HCT116 (cell line): ENCODE measurements at regions not wholly inside any gene's neighbourhood (a gene's known extent, or its start where the extent isn't known, plus 50 kb on each side); places are given as distances from the start of the nearest gene placed in this dataset.

Source experiments
- ATAC-seq: fragments of 200-7000 bp; cut with Tn5 transposase; 2 replicates; pipeline ENCODE4 v1.9.1; 2020; ENCODE audit warnings: mild to moderate bottlenecking, moderate library complexity
- BruUV-seq: library from RNA; stranded (reverse); fragments of 400-500 nt; replicated peaks from 2 replicates; lab custom pipeline; 2021; lab: Mats Ljungman, UMichigan
- CTCF ChIA-PET: fragments of 300-600 bp; sonication (Branson Sonifier 250); formaldehyde crosslinking; loops from one replicate; lab custom pipeline; 2021; ENCODE audit warnings: antibody characterized with exemption; lab: Charles Lee
- POLR2A ChIA-PET: fragments of 300-600, 350-600 bp; sonication (Branson Sonifier 250); formaldehyde crosslinking; loops from one replicate; lab custom pipeline; 2021; ENCODE audit warnings: antibody characterized with exemption; lab: Charles Lee
- RAD21 ChIA-PET, 2 experiments: fragments of 300-600 bp; sonication (Branson Sonifier 250); formaldehyde crosslinking; loops; one replicate each; lab custom pipeline; 2023; ENCODE audit warnings: low total read pairs in 2 of 2; ENCODE audit not compliant: uncharacterized antibody in 2 of 2, unreplicated experiment in 2 of 2, low non-redundant PET in 1 of 2; lab: Charles Lee
- DNase-seq: peaks from one replicate; pipeline ENCODE4 v3.0.0-alpha.2; 2010; ENCODE audit warnings: low read depth, low spot score
- H2AFZ ChIP-seq: fragments of 200-600 bp; shearing (Covaris generic), sonication (generic); 2 replicates; pipeline ENCODE4 v1.6.1; 2017; ENCODE audit warnings: low read depth, mixed run types, mixed read lengths, antibody characterized with exemption, low read length; ENCODE audit not compliant: poor library complexity, severe bottlenecking
- H3K27ac ChIP-seq: 2 replicates; pipeline ENCODE4 v1.5.1; 2012; ENCODE audit warnings: low read depth, low read length
- H3K27me3 ChIP-seq: fragments of 200-600 bp; sonication (generic); 2 replicates; pipeline ENCODE4 v1.6.1; 2016; ENCODE audit warnings: mixed run types, low read length, mixed read lengths; ENCODE audit not compliant: insufficient read depth
- H3K36me3 ChIP-seq, 2 experiments: fragments of 200-500 bp in 1 of 2; fragments of 200-600 bp in 1 of 2; sonication (Bioruptor generic) in 1 of 2; sonication (generic) in 1 of 2; 2 replicates each; pipeline versions ENCODE4 v1.5.1 to v1.6.1; 2014 to 2016; ENCODE audit warnings: low read length in 2 of 2, inconsistent platforms in 1 of 2, mixed read lengths in 1 of 2, mixed run types in 1 of 2; ENCODE audit not compliant: insufficient read depth in 2 of 2, control insufficient read depth in 1 of 2
- H3K4me1 ChIP-seq, 2 experiments: fragments of 200-600 bp in 1 of 2; sonication (generic) in 1 of 2; 2 replicates each; pipeline versions ENCODE4 v1.5.1 to v1.6.1; 2012 to 2017; ENCODE audit warnings: low read length in 2 of 2, inconsistent platforms in 1 of 2, mild to moderate bottlenecking in 1 of 2, mixed read lengths in 1 of 2, mixed run types in 1 of 2, moderate library complexity in 1 of 2; ENCODE audit not compliant: insufficient read depth in 2 of 2, control insufficient read depth in 1 of 2
- H3K4me2 ChIP-seq: fragments of 200-600 bp; sonication (generic); 2 replicates; pipeline ENCODE4 v1.6.1; 2017; ENCODE audit warnings: mixed run types, low read length, mixed read lengths
- H3K4me3 ChIP-seq, 2 experiments: fragments of 200-600 bp in 1 of 2; sonication (generic) in 1 of 2; replicated peaks in 1 of 2; 2 replicates each; pipeline ENCODE4 v1.5.1; 2011 to 2016; ENCODE audit warnings: low read length in 2 of 2, control low read depth in 1 of 2, low read depth in 1 of 2, mild to moderate bottlenecking in 1 of 2, mixed read lengths in 1 of 2, mixed run types in 1 of 2
- H3K79me2 ChIP-seq: fragments of 200-600 bp; sonication (generic); 2 replicates; pipeline ENCODE4 v1.6.1; 2017; ENCODE audit warnings: mild to moderate bottlenecking, mixed run types, low read length, moderate library complexity, mixed read lengths; ENCODE audit not compliant: insufficient read depth
- H3K9ac ChIP-seq: fragments of 200-600 bp; sonication (generic); 2 replicates; pipeline ENCODE4 v1.6.1; 2016; ENCODE audit warnings: low read length, mixed read lengths
- H3K9me2 ChIP-seq: fragments of 200-600 bp; sonication (generic), shearing (Covaris generic); 2 replicates; pipeline ENCODE4 v1.6.1; 2017; ENCODE audit warnings: mixed run types, mild to moderate bottlenecking, moderate library complexity; ENCODE audit not compliant: insufficient read depth
- H3K9me3 ChIP-seq, 2 experiments: fragments of 200-500 bp in 1 of 2; fragments of 200-600 bp in 1 of 2; sonication (Bioruptor generic) in 1 of 2; sonication (generic) in 1 of 2; 2 replicates each; pipeline ENCODE4 v1.6.1; 2014 to 2017; ENCODE audit warnings: low read length in 2 of 2, mixed read lengths in 2 of 2, inconsistent platforms in 1 of 2, low read depth in 1 of 2, mild to moderate bottlenecking in 1 of 2, mixed run types in 1 of 2, moderate library complexity in 1 of 2; ENCODE audit not compliant: control insufficient read depth in 1 of 2, insufficient read depth in 1 of 2
- H4K20me1 ChIP-seq: fragments of 200-600 bp; sonication (generic), shearing (Covaris generic); 2 replicates; pipeline ENCODE4 v1.6.1; 2017; ENCODE audit warnings: mixed run types, mild to moderate bottlenecking, moderate library complexity; ENCODE audit not compliant: insufficient read depth
- ATF3 ChIP-seq: IDR thresholded peaks from 2 replicates; pipeline ENCODE4 v1.6.1; 2012
- CBX3 ChIP-seq: IDR thresholded peaks from 2 replicates; pipeline ENCODE4 v1.6.1; 2012; ENCODE audit warnings: low read depth
- CEBPB ChIP-seq: IDR thresholded peaks from 2 replicates; pipeline ENCODE4 v1.6.1; 2012; ENCODE audit warnings: low read depth
- CTCF ChIP-seq, 3 experiments: fragments of 200-600 bp in 1 of 3; sonication (generic) in 1 of 3; IDR thresholded peaks in 2 of 3; conservative IDR thresholded peaks in 1 of 3; 2 replicates each; pipeline ENCODE4 v1.5.1; 2012 to 2017; ENCODE audit warnings: low read depth in 2 of 3, low read length in 2 of 3, antibody characterized with exemption in 1 of 3, borderline replicate concordance in 1 of 3, control low read depth in 1 of 3, mild to moderate bottlenecking in 1 of 3, mixed read lengths in 1 of 3, mixed run types in 1 of 3, moderate library complexity in 1 of 3; ENCODE audit not compliant: insufficient read depth in 1 of 3
- EZH2 ChIP-seq: fragments of 200-600 bp; sonication (generic); IDR thresholded peaks from 2 replicates; pipeline ENCODE4 v1.6.1; 2017; ENCODE audit warnings: antibody characterized with exemption, mixed run types
- EZH2phosphoT487 ChIP-seq: fragments of 200-600 bp; IDR thresholded peaks from 2 replicates; pipeline ENCODE4 v1.6.1; 2018; ENCODE audit warnings: antibody characterized with exemption, borderline replicate concordance
- FOSL1 ChIP-seq: IDR thresholded peaks from 2 replicates; pipeline ENCODE4 v1.6.1; 2012; ENCODE audit warnings: low read depth
- POLR2A ChIP-seq: IDR thresholded peaks from 2 replicates; pipeline ENCODE4 v1.7.0; 2011; ENCODE audit warnings: borderline replicate concordance; ENCODE audit not compliant: insufficient read depth, insufficient read length; ENCODE audit errors: extremely low read depth
- RAD21 ChIP-seq: IDR thresholded peaks from 2 replicates; pipeline ENCODE4 v1.6.1; 2012; ENCODE audit warnings: low read depth, mild to moderate bottlenecking
- REST ChIP-seq: IDR thresholded peaks from 2 replicates; pipeline ENCODE4 v1.6.1; 2012; ENCODE audit warnings: low read depth
- SP1 ChIP-seq: IDR thresholded peaks from 2 replicates; pipeline ENCODE4 v1.6.1; 2012; ENCODE audit warnings: low read depth
- SRF ChIP-seq: IDR thresholded peaks from 2 replicates; pipeline ENCODE4 v1.6.1; 2012; ENCODE audit warnings: low read depth
- TCF7L2 ChIP-seq: IDR thresholded peaks from 2 replicates; pipeline ENCODE4 v1.7.0; 2011; ENCODE audit warnings: borderline replicate concordance, inconsistent platforms; ENCODE audit not compliant: insufficient read depth, insufficient read length; ENCODE audit errors: extremely low read depth
- YY1 ChIP-seq: IDR thresholded peaks from 2 replicates; pipeline ENCODE4 v1.6.1; 2011; ENCODE audit warnings: low read length, low read depth, moderate library complexity, mild to moderate bottlenecking; ENCODE audit not compliant: insufficient replicate concordance; ENCODE audit errors: extremely low read depth
- ZFX ChIP-seq: fragments of 450-650 bp; IDR thresholded peaks from 2 replicates; pipeline ENCODE4 v1.6.1; 2017
- ZNF274 ChIP-seq: fragments of 200-500 bp; sonication (Bioruptor generic); IDR thresholded peaks from 2 replicates; pipeline ENCODE4 v1.6.1; 2014; ENCODE audit warnings: mild to moderate bottlenecking, low read depth, low read length, inconsistent platforms
- intact Hi-C: fragments of 100-400 bp; cut with micrococcal nuclease; formaldehyde crosslinking; loops from 2 replicates; pipeline ENCODE4 v1.10.0; 2022

- H3K27ac ChIP-seq = no peak overlapping the region
- ATAC-seq = no peak
- no peaks in the 10 kb centered on the region for H3K9me2 ChIP-seq
- RAD21 ChIA-PET = no interaction called here
- TF ChIP-seq ZFX (no peak), ATF3 (no peak), REST (no peak), SRF (no peak), ZNF274 (no peak), TCF7L2 (no peak), EZH2phosphoT487 (no peak), CBX3 (no peak), EZH2 (no peak), SP1 (no peak), POLR2A (no peak), FOSL1 (no peak), RAD21 (no peak), CTCF (IDR thresholded peaks at IDR 0.05 in 2 of 3, conservative IDR thresholded peaks at IDR 0.05 in 1 of 3; ENCODE audit: borderline replicate concordance in 1 of 3, insufficient read depth in 1 of 3, low read depth in 2 of 3, low read length in 2 of 3) (no peak), CEBPB (no peak), YY1 (no peak)
- TF ChIP-seq, all 23 proteins: peak for 0
- CTCF ChIA-PET = no interaction called here
- POLR2A ChIA-PET = no interaction called here
- no peak overlapping the region for H3K4me3 ChIP-seq
- no peak for DNase-seq
- intact Hi-C loops = no loop called here
- H3K9ac ChIP-seq = no peak overlapping the region
- no peaks in the 10 kb centered on the region for H3K4me1 ChIP-seq
- H2AFZ ChIP-seq = no peak overlapping the region
- no peaks in the 10 kb centered on the region for H3K36me3 ChIP-seq
- no peaks in the 10 kb centered on the region for H4K20me1 ChIP-seq
- H3K9me3 ChIP-seq = no peaks in the 10 kb centered on the region
- H3K27me3 ChIP-seq = no peaks in the 10 kb centered on the region
- no TSS peak for BruUV-seq
- no peaks in the 10 kb centered on the region for H3K79me2 ChIP-seq
- H3K4me2 ChIP-seq = no peak overlapping the region
Measured at GRCh38 chr20:12914804-12915203, 94.0 kb upstream of the SPTLC3 start.
